ENCODE measurements at regions not wholly inside any gene's neighbourhood (a gene's known extent, or its start where the extent isn't known, plus 50 kb on each side); places are given as distances from the start of the nearest gene placed in this dataset.

DNA sequence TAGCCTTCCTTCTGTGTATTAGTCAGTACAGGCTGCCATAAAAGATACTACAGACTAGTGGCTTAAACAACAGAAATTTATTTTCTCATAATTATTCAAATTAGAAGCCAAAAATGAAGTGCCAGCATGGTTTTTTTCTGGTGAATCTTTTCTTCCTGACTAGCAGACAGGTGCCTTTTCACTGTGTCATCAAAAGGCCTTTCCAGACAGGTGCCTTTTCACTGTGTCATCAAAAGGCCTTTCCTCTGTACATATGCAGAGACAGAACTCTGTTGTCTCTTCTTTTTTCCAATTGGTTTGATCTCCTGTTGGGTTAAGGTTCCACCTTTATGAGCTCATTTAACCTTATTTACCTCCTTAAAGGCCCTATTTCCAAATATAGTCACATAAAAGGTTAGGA, 599.9 kb downstream of the ISL1 start:
- TF ChIP-seq, protein P1, sequence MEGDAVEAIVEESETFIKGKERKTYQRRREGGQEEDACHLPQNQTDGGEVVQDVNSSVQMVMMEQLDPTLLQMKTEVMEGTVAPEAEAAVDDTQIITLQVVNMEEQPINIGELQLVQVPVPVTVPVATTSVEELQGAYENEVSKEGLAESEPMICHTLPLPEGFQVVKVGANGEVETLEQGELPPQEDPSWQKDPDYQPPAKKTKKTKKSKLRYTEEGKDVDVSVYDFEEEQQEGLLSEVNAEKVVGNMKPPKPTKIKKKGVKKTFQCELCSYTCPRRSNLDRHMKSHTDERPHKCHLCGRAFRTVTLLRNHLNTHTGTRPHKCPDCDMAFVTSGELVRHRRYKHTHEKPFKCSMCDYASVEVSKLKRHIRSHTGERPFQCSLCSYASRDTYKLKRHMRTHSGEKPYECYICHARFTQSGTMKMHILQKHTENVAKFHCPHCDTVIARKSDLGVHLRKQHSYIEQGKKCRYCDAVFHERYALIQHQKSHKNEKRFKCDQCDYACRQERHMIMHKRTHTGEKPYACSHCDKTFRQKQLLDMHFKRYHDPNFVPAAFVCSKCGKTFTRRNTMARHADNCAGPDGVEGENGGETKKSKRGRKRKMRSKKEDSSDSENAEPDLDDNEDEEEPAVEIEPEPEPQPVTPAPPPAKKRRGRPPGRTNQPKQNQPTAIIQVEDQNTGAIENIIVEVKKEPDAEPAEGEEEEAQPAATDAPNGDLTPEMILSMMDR (IDR thresholded peaks at IDR 0.05; ENCODE audit: low read length): no peak
- TF ChIP-seq EZH2 (optimal IDR thresholded peaks at IDR 0.05; ENCODE audit: low read depth, low read length) (no peak), EZH2phosphoT487 (IDR thresholded peaks at IDR 0.05; ENCODE audit: low read length) (no peak)

All from MM.1S (cell line).